GM15510 (cell line): ENCODE measurements at regions not wholly inside any gene's neighbourhood (a gene's known extent, or its start where the extent isn't known, plus 50 kb on each side); places are given as distances from the start of the nearest gene placed in this dataset.

Experiments used
- POLR2A ChIP-seq: IDR thresholded peaks from 3 replicates; pipeline ENCODE4 v1.6.1; 2011; ENCODE audit warnings: borderline replicate concordance; ENCODE audit not compliant: insufficient read length; ENCODE audit errors: extremely low read depth

GRCh38 chr6:56904068-56904467 is 50.8 kb upstream of the BEND6 start:
- no peak for TF ChIP-seq POLR2A

- TF ChIP-seq POLR2A = no peak
Observed at GRCh38 chr6:56902641-56903464, 52.1 kb upstream of the BEND6 start.

- no peak for TF ChIP-seq POLR2A
Observed at GRCh38 chr6:56900784-56901183, 54.1 kb upstream of the BEND6 start.

- TF ChIP-seq POLR2A = no peak
Observed at GRCh38 chr6:56899753-56900152, 55.2 kb upstream of the BEND6 start.

GRCh38 chr6:56899311-56899710 is 55.6 kb upstream of the BEND6 start:
- no peak for TF ChIP-seq POLR2A

- no peak for TF ChIP-seq POLR2A
Observed at GRCh38 chr6:56897789-56898529, 56.9 kb upstream of the BEND6 start.

- TF ChIP-seq POLR2A = no peak
Observed at GRCh38 chr6:56891754-56892153, 63.2 kb upstream of the BEND6 start.

GRCh38 chr6:56890683-56891429 is 64.1 kb upstream of the BEND6 start:
- TF ChIP-seq POLR2A = no peak

- no peak for TF ChIP-seq POLR2A
Observed at GRCh38 chr6:56890066-56890465, 64.8 kb upstream of the BEND6 start.

- TF ChIP-seq POLR2A = no peak
Observed at GRCh38 chr6:56889492-56889891, 65.4 kb upstream of the BEND6 start.

- no peak for TF ChIP-seq POLR2A
Observed at GRCh38 chr6:56888687-56889086, 66.2 kb upstream of the BEND6 start.

- TF ChIP-seq POLR2A = no peak
Observed at GRCh38 chr6:56887086-56887485, 67.8 kb upstream of the BEND6 start.

- TF ChIP-seq POLR2A = no peak
Observed at GRCh38 chr6:56877922-56878321, 77.0 kb upstream of the BEND6 start.

- TF ChIP-seq POLR2A = no peak
Observed at GRCh38 chr6:56875961-56876360, 78.9 kb upstream of the BEND6 start.

GRCh38 chr6:56875523-56875922 is 79.4 kb upstream of the BEND6 start:
- TF ChIP-seq POLR2A = no peak
